H1 (cell line): ENCODE measurements at regions not wholly inside any gene's neighbourhood (a gene's known extent, or its start where the extent isn't known, plus 50 kb on each side); places are given as distances from the start of the nearest gene placed in this dataset.

Experiments used
- CTCF ChIA-PET: fragments of 300-600 bp; sonication (Branson Sonifier 250); formaldehyde crosslinking; loops from one replicate; lab custom pipeline; 2021; ENCODE audit not compliant: partially characterized antibody; lab: Charles Lee
- POLR2A ChIA-PET: fragments of 300-600 bp; sonication (Branson Sonifier 250); formaldehyde crosslinking; loops from one replicate; lab custom pipeline; 2021; ENCODE audit warnings: inconsistent platforms; ENCODE audit not compliant: partially characterized antibody; lab: Charles Lee
- DNase-seq, 2 experiments: peaks; one replicate each; pipeline versions ENCODE4 v3.0.0 to v3.0.0-alpha.2; 2010 to 2022; ENCODE audit warnings: low spot score in 2 of 2, low read depth in 1 of 2, mixed read lengths in 1 of 2
- FAIRE-seq: peaks from 2 replicates; lab custom pipeline; 2011; peaks lifted over from hg19 to GRCh38; lab: Jason Lieb, UNC
- H2AFZ ChIP-seq: 2 replicates; pipeline ENCODE4 v1.8.1; 2012; ENCODE audit warnings: low read length, inconsistent platforms
- H2AK5ac ChIP-seq: 2 replicates; pipeline ENCODE4 v1.6.1; 2013; ENCODE audit warnings: low read depth, low read length
- H2BK120ac ChIP-seq: replicated peaks from 2 replicates; pipeline ENCODE3; 2013; ENCODE audit warnings: low read depth, low read length, inconsistent platforms
- H2BK12ac ChIP-seq: 2 replicates; pipeline ENCODE4 v1.6.1; 2013; ENCODE audit warnings: low read depth, low read length
- H2BK15ac ChIP-seq: 2 replicates; pipeline ENCODE4 v1.6.1; 2013; ENCODE audit warnings: low read length
- H2BK20ac ChIP-seq: 2 replicates; pipeline ENCODE4 v1.6.1; 2013; ENCODE audit warnings: low read length
- H2BK5ac ChIP-seq: 2 replicates; pipeline ENCODE4 v1.6.1; 2013; ENCODE audit warnings: low read depth, low read length
- H3K14ac ChIP-seq: 2 replicates; pipeline ENCODE4 v1.6.1; 2013; ENCODE audit warnings: inconsistent platforms; ENCODE audit not compliant: insufficient read length
- H3K18ac ChIP-seq: 2 replicates; pipeline ENCODE4 v1.6.1; 2013; ENCODE audit warnings: low read length; ENCODE audit errors: extremely low read depth
- H3K23ac ChIP-seq: 2 replicates; pipeline ENCODE4 v1.6.1; 2013; ENCODE audit warnings: inconsistent platforms; ENCODE audit not compliant: insufficient read length
- H3K23me2 ChIP-seq: 2 replicates; pipeline ENCODE4 v1.6.1; 2013; ENCODE audit warnings: low read depth, low read length
- H3K27ac ChIP-seq: 2 replicates; pipeline ENCODE4 v1.6.1; 2011; ENCODE audit warnings: low read depth, low read length, inconsistent platforms
- H3K27me3 ChIP-seq, 4 experiments: replicated peaks in 1 of 4; 1 replicate in 1 of 4; 2 replicates in 3 of 4; pipeline versions ENCODE4 v1.6.1 to v1.8.1; 2011 to 2013; ENCODE audit warnings: low read length in 3 of 4, mild to moderate bottlenecking in 3 of 4, inconsistent platforms in 2 of 4, mixed read lengths in 2 of 4, moderate library complexity in 1 of 4; ENCODE audit not compliant: control insufficient read depth in 3 of 4, insufficient read depth in 3 of 4; ENCODE audit errors: extremely low read depth in 1 of 4
- H3K36me3 ChIP-seq, 4 experiments: 2 replicates each; pipeline versions ENCODE4 v1.6.1 to v1.8.1; 2011 to 2013; ENCODE audit warnings: mild to moderate bottlenecking in 4 of 4, low read length in 3 of 4, moderate library complexity in 2 of 4, control low read depth in 1 of 4, inconsistent platforms in 1 of 4; ENCODE audit not compliant: insufficient read depth in 4 of 4, control insufficient read depth in 2 of 4
- H3K4ac ChIP-seq: replicated peaks from 2 replicates; pipeline ENCODE3; 2013; ENCODE audit warnings: low read length, low read depth, mixed read lengths, inconsistent platforms; ENCODE audit not compliant: insufficient read length
- H3K4me1 ChIP-seq, 4 experiments: replicated peaks in 1 of 4; 1 replicate in 1 of 4; 2 replicates in 3 of 4; pipeline versions ENCODE4 v1.6.1 to v1.8.1; 2011 to 2013; ENCODE audit warnings: low read length in 3 of 4, inconsistent platforms in 2 of 4, mixed read lengths in 1 of 4; ENCODE audit not compliant: insufficient read depth in 4 of 4, control insufficient read depth in 3 of 4
- H3K4me2 ChIP-seq, 2 experiments: 2 replicates each; pipeline versions ENCODE4 v1.6.1 to v1.8.1; 2011 to 2013; ENCODE audit warnings: low read depth in 2 of 2, low read length in 2 of 2, control low read depth in 1 of 2, inconsistent platforms in 1 of 2, mild to moderate bottlenecking in 1 of 2; ENCODE audit not compliant: insufficient read depth in 1 of 2
- H3K4me3 ChIP-seq, 4 experiments: fragments of 200-600, 300-600 bp in 1 of 4; sonication (generic), shearing (Covaris generic), sonication (Bioruptor Twin) in 1 of 4; 2 replicates each; pipeline versions ENCODE4 v1.5.1 to v1.8.1; 2011 to 2016; ENCODE audit warnings: low read length in 4 of 4, low read depth in 3 of 4, control low read depth in 2 of 4, inconsistent platforms in 2 of 4, mild to moderate bottlenecking in 2 of 4, mixed read lengths in 1 of 4, moderate library complexity in 1 of 4; ENCODE audit not compliant: insufficient read depth in 2 of 4; ENCODE audit errors: extremely low read depth in 1 of 4
- H3K56ac ChIP-seq: replicated peaks from 2 replicates; pipeline ENCODE3; 2013; ENCODE audit warnings: low read depth, mild to moderate bottlenecking, mixed read lengths, low read length, inconsistent platforms; ENCODE audit not compliant: insufficient read length
- H3K79me1 ChIP-seq: 2 replicates; pipeline ENCODE4 v1.6.1; 2013; ENCODE audit warnings: low read depth, low read length, control low read depth
- H3K79me2 ChIP-seq, 2 experiments: 2 replicates each; pipeline versions ENCODE4 v1.6.1 to v1.8.1; 2012 to 2013; ENCODE audit warnings: low read length in 2 of 2, mild to moderate bottlenecking in 2 of 2, inconsistent platforms in 1 of 2; ENCODE audit not compliant: insufficient read depth in 2 of 2, control insufficient read depth in 1 of 2
- H3K9ac ChIP-seq, 4 experiments: replicated peaks in 1 of 4; 1 replicate in 1 of 4; 2 replicates in 3 of 4; pipeline versions ENCODE4 v1.6.1 to v1.8.1; 2011 to 2013; ENCODE audit warnings: low read depth in 3 of 4, low read length in 3 of 4, control low read depth in 2 of 4, mild to moderate bottlenecking in 2 of 4, moderate library complexity in 2 of 4, inconsistent platforms in 1 of 4; ENCODE audit errors: extremely low read depth in 1 of 4
- H3K9me3 ChIP-seq, 2 experiments: 2 replicates each; pipeline versions ENCODE4 v1.6.1 to v1.8.1; 2012 to 2013; ENCODE audit warnings: mild to moderate bottlenecking in 2 of 2, moderate library complexity in 2 of 2, control low read depth in 1 of 2, inconsistent platforms in 1 of 2, low read depth in 1 of 2, low read length in 1 of 2, mixed read lengths in 1 of 2; ENCODE audit not compliant: insufficient read depth in 2 of 2
- H4K20me1 ChIP-seq, 2 experiments: replicated peaks in 1 of 2; 2 replicates each; pipeline versions ENCODE3 to v1.8.1; 2011 to 2013; ENCODE audit warnings: inconsistent platforms in 2 of 2, low read length in 2 of 2, mild to moderate bottlenecking in 1 of 2; ENCODE audit not compliant: insufficient read depth in 2 of 2, control insufficient read depth in 1 of 2
- H4K5ac ChIP-seq: 2 replicates; pipeline ENCODE4 v1.6.1; 2013; ENCODE audit warnings: low read length, low read depth, mixed read lengths, inconsistent platforms; ENCODE audit not compliant: insufficient read length
- H4K8ac ChIP-seq: 2 replicates; pipeline ENCODE4 v1.8.0; 2013; ENCODE audit warnings: mild to moderate bottlenecking, moderate library complexity, low read length, inconsistent platforms; ENCODE audit not compliant: insufficient read depth; ENCODE audit errors: extremely low read depth
- H4K91ac ChIP-seq: replicated peaks from 2 replicates; pipeline ENCODE3; 2013; ENCODE audit warnings: low read length, mixed read lengths, inconsistent platforms; ENCODE audit not compliant: insufficient read length
- EP300 ChIP-seq, 2 experiments: IDR thresholded peaks; 1 replicate in 1 of 2; 2 replicates in 1 of 2; pipeline ENCODE4 v1.6.1; 2011 to 2012; ENCODE audit warnings: low read depth in 2 of 2, low read length in 2 of 2, mild to moderate bottlenecking in 2 of 2, borderline replicate concordance in 1 of 2, inconsistent platforms in 1 of 2, moderate library complexity in 1 of 2
- GABPA ChIP-seq: IDR thresholded peaks from 2 replicates; pipeline ENCODE4 v1.6.1; 2011; ENCODE audit warnings: mild to moderate bottlenecking, low read length, moderate library complexity, borderline replicate concordance; ENCODE audit not compliant: insufficient read depth
- WGBS, 2 experiments: shearing (Covaris generic) in 1 of 2; methylation state at CpG; one replicate each; pipeline versions ENCODE4 v1.1.6 to v1.1.7; 2013 to 2015; ENCODE audit warnings: low lambda C conversion rate in 2 of 2, mixed read lengths in 2 of 2, inconsistent platforms in 1 of 2, low coverage in 1 of 2, missing lambda C conversion rate in 1 of 2; ENCODE audit not compliant: insufficient replicate concordance in 2 of 2, insufficient coverage in 1 of 2, insufficient read length in 1 of 2; ENCODE audit errors: extremely low coverage in 1 of 2, missing lambda C conversion rate in 1 of 2; 5-methylcytosine and 5-hydroxymethylcytosine counted together

DNA sequence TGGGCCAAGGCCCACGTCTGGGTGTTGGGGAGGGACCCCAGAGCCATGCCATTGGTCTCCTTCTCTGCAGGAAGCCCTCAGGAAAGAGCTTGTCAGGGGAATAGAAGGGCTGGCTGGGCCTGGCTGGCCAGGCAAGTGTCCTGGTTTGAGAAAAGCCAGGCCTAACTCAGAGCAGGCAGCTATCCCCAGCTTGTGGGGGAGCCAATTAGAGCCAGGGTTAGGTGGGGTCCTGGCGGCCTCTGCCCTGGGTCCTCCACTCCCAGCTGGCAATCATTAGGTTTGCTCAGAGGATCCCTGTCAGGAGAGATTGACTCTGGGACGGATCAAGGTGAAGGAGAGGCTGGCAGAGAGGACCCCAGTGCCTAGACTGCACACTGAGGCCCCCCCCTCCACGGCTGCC, 64.8 kb downstream of the PJA1 start:
- Histone ChIP-seq H2BK5ac (no peak overlapping the region), H2BK15ac (no peak overlapping the region), H3K4ac (no peak overlapping the region), H3K79me1 (no peaks in the 10 kb centered on the region), H3K36me3 (no peaks in the 10 kb centered on the region), H2BK120ac (no peak overlapping the region), H2BK12ac (no peak overlapping the region), H3K4me2 (no peak overlapping the region), H3K18ac (no peak overlapping the region), H3K27ac (no peak overlapping the region), H3K79me2 (no peaks in the 10 kb centered on the region), H4K5ac (no peak overlapping the region), H3K27me3 (no peaks in the 10 kb centered on the region), H3K9me3 (no peaks in the 10 kb centered on the region), H4K20me1 (no peaks in the 10 kb centered on the region), H3K4me1 (peaks cover 0 to 3% (median 1%) of the 10 kb centered on the region in 4 experiments; a peak in 2 of 7 replicates), H3K4me3 (no peak overlapping the region), H3K23ac (no peak overlapping the region), H2AFZ (no peak overlapping the region), H3K14ac (no peak overlapping the region), H3K23me2 (no peaks in the 10 kb centered on the region), H2AK5ac (no peak overlapping the region), H3K56ac (no peak overlapping the region), H4K91ac (no peak overlapping the region), H3K9ac (no peak overlapping the region), H4K8ac (no peak overlapping the region), H2BK20ac (no peak overlapping the region)
- CTCF ChIA-PET, result no interaction called here
- DNase-seq (no peak), FAIRE-seq (no peak)
- 80% methylated on average over 2 of the region's 4 CpGs; no CpG with 5 or more reads in 1 of the 2 experiments for WGBS, 2 experiments
- TF ChIP-seq GABPA (no peak), EP300 (IDR thresholded peaks at IDR 0.05; ENCODE audit: borderline replicate concordance in 1 of 2, low read depth in 2 of 2, low read length in 2 of 2) (no peak)
- POLR2A ChIA-PET, result no interaction called here
